Endothelial cell of umbilical vein (primary cell): ENCODE measurements at regions not wholly inside any gene's neighbourhood (a gene's known extent, or its start where the extent isn't known, plus 50 kb on each side); places are given as distances from the start of the nearest gene placed in this dataset.
"Not testable (repeated sequence)": the region's sequence is repeated elsewhere in the genome, so short reads cannot be mapped to it uniquely, and the experiment has no call there.

Experiments
- BruUV-seq: library from RNA; stranded (reverse); fragments of 400-500 nt; replicated peaks from 2 replicates; lab custom pipeline; 2021; lab: Mats Ljungman, UMichigan
- CTCF ChIA-PET: fragments of 300-600, 350-600 bp; sonication (Branson Sonifier 250); formaldehyde crosslinking; loops from one replicate; lab custom pipeline; 2021; ENCODE audit warnings: antibody characterized with exemption, inconsistent platforms; lab: Charles Lee
- POLR2A ChIA-PET: fragments of 300-600, 350-600 bp; sonication (Branson Sonifier 250); formaldehyde crosslinking; loops from one replicate; lab custom pipeline; 2021; ENCODE audit warnings: antibody characterized with exemption, inconsistent platforms; lab: Charles Lee
- DNase-seq: peaks from one replicate; pipeline ENCODE4 v3.0.0-alpha.2; 2011; ENCODE audit warnings: low read depth, low spot score
- FAIRE-seq: peaks from 2 replicates; lab custom pipeline; 2011; peaks lifted over from hg19 to GRCh38; lab: Jason Lieb, UNC
- H2AFZ ChIP-seq: 2 replicates; pipeline ENCODE4 v1.6.0; 2012; ENCODE audit warnings: low read depth, low read length, control low read depth, inconsistent platforms
- H3K27ac ChIP-seq: 2 replicates; pipeline ENCODE4 v1.5.1; 2011; ENCODE audit warnings: low read depth, mild to moderate bottlenecking, control low read depth, low read length, moderate library complexity; ENCODE audit not compliant: insufficient read depth
- H3K27me3 ChIP-seq, 2 experiments: 2 replicates each; pipeline versions ENCODE4 v1.6.0 to v1.6.1; 2011; ENCODE audit warnings: low read length in 2 of 2, mixed read lengths in 1 of 2; ENCODE audit not compliant: control insufficient read depth in 2 of 2, insufficient read depth in 2 of 2
- H3K36me3 ChIP-seq, 2 experiments: 2 replicates in 1 of 2; 3 replicates in 1 of 2; pipeline ENCODE4 v1.5.1; 2011; ENCODE audit warnings: low read length in 2 of 2, mild to moderate bottlenecking in 1 of 2, moderate library complexity in 1 of 2; ENCODE audit not compliant: control insufficient read depth in 2 of 2, insufficient read depth in 2 of 2; ENCODE audit errors: extremely low read depth in 1 of 2
- H3K4me1 ChIP-seq: 3 replicates; pipeline ENCODE4 v1.5.1; 2011; ENCODE audit warnings: mild to moderate bottlenecking, low read length; ENCODE audit not compliant: control insufficient read depth, insufficient read depth; ENCODE audit errors: extremely low read depth
- H3K4me2 ChIP-seq: 2 replicates; pipeline ENCODE4 v1.6.1; 2011; ENCODE audit warnings: low read length, control low read depth, mixed read lengths; ENCODE audit not compliant: insufficient read depth
- H3K4me3 ChIP-seq, 3 experiments: fragments of 200-600 bp in 1 of 3; sonication (generic), shearing (Covaris generic) in 1 of 3; replicated peaks in 1 of 3; 2 replicates each; pipeline ENCODE4 v1.5.1; 2011 to 2016; ENCODE audit warnings: control low read depth in 3 of 3, low read length in 3 of 3, mild to moderate bottlenecking in 2 of 3, inconsistent platforms in 1 of 3, low read depth in 1 of 3, moderate library complexity in 1 of 3; ENCODE audit not compliant: insufficient read depth in 1 of 3
- H3K79me2 ChIP-seq: 2 replicates; pipeline ENCODE4 v1.6.0; 2012; ENCODE audit warnings: low read length, inconsistent platforms; ENCODE audit not compliant: control insufficient read depth, insufficient read depth
- H3K9ac ChIP-seq: replicated peaks from 2 replicates; pipeline ENCODE3; 2011; ENCODE audit warnings: low read length, control low read depth; ENCODE audit not compliant: insufficient read depth; ENCODE audit errors: extremely low read depth
- H3K9me1 ChIP-seq: replicated peaks from 3 replicates; pipeline ENCODE4 v1.6.0; 2011; ENCODE audit warnings: mild to moderate bottlenecking, low read length; ENCODE audit not compliant: control insufficient read depth, insufficient read depth; ENCODE audit errors: extremely low read depth
- H3K9me3 ChIP-seq: replicated peaks from 2 replicates; pipeline ENCODE4 v1.5.1; 2012; ENCODE audit warnings: low read length, inconsistent platforms; ENCODE audit not compliant: control insufficient read depth, insufficient read depth
- H4K20me1 ChIP-seq: replicated peaks from 2 replicates; pipeline ENCODE3; 2011; ENCODE audit warnings: mild to moderate bottlenecking, low read length; ENCODE audit not compliant: control insufficient read depth, insufficient read depth; ENCODE audit errors: extremely low read depth
- dilution Hi-C: fragments of 300-500 bp; cut with MboI; formaldehyde crosslinking; loops from one replicate; pipeline ENCODE4 v1.15.0; 2019; ENCODE audit warnings: low sequenced_read_pairs; ENCODE audit not compliant: extremely low pct_ligation_motif_present
- intact Hi-C: fragments of 100-400 bp; cut with micrococcal nuclease; formaldehyde crosslinking; loops from one replicate; pipeline ENCODE4 v1.10.0; 2022

DNA sequence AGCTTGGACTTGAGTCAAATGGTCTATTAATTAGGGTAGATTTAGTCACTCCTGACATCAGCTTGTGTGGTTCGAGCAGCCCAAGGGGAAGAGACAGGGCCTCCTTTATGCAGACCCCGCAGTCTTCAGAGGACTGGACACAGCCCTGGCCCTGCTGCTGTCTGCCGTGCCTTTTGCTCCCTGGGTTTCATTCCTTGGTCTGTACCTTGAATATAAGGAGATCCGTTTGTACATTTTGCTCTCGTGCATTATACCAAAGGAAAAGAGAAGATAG, 119.4 kb upstream of the FAM20C start:
- H2AFZ ChIP-seq, BruUV-seq, intact Hi-C loops, FAIRE-seq, CTCF ChIA-PET, H3K79me2 ChIP-seq, DNase-seq, H3K9ac ChIP-seq, H3K27me3 ChIP-seq, H4K20me1 ChIP-seq, H3K27ac ChIP-seq, POLR2A ChIA-PET, H3K36me3 ChIP-seq, dilution Hi-C loops, H3K4me3 ChIP-seq, H3K4me2 ChIP-seq, H3K9me3 ChIP-seq, H3K4me1 ChIP-seq, H3K9me1 ChIP-seq: not testable (repeated sequence)

- H3K9me3 ChIP-seq, POLR2A ChIA-PET, H3K9ac ChIP-seq, H3K4me2 ChIP-seq, H3K4me1 ChIP-seq, H3K27me3 ChIP-seq, BruUV-seq, H2AFZ ChIP-seq, dilution Hi-C loops, H4K20me1 ChIP-seq, FAIRE-seq, intact Hi-C loops, H3K36me3 ChIP-seq, H3K27ac ChIP-seq, DNase-seq, CTCF ChIA-PET, H3K4me3 ChIP-seq, H3K9me1 ChIP-seq, H3K79me2 ChIP-seq: not testable (repeated sequence)
Observed at GRCh38 chr7:74008-74540, 118.3 kb upstream of the FAM20C start.

- H3K79me2 ChIP-seq, FAIRE-seq, POLR2A ChIA-PET, H3K9me1 ChIP-seq, BruUV-seq, H3K4me1 ChIP-seq, CTCF ChIA-PET, DNase-seq, H3K36me3 ChIP-seq, H3K27ac ChIP-seq, H2AFZ ChIP-seq, H3K27me3 ChIP-seq, H3K9ac ChIP-seq, intact Hi-C loops, dilution Hi-C loops, H4K20me1 ChIP-seq, H3K4me2 ChIP-seq, H3K4me3 ChIP-seq, H3K9me3 ChIP-seq: not testable (repeated sequence)
Observed at GRCh38 chr7:75511-75910, 116.9 kb upstream of the FAM20C start.

- BruUV-seq, POLR2A ChIA-PET, intact Hi-C loops, H3K9me3 ChIP-seq, H3K9me1 ChIP-seq, H3K4me1 ChIP-seq, DNase-seq, H3K79me2 ChIP-seq, H2AFZ ChIP-seq, CTCF ChIA-PET, H3K27me3 ChIP-seq, H3K4me2 ChIP-seq, H4K20me1 ChIP-seq, FAIRE-seq, H3K4me3 ChIP-seq, H3K9ac ChIP-seq, H3K36me3 ChIP-seq, H3K27ac ChIP-seq, dilution Hi-C loops: not testable (repeated sequence)
Observed at GRCh38 chr7:76202-76601, 116.2 kb upstream of the FAM20C start.
